NCI-H82 treated with DMSO at 0.1 percent for 48 hours (cell line): ENCODE measurements at regions not wholly inside any gene's neighbourhood (a gene's known extent, or its start where the extent isn't known, plus 50 kb on each side); places are given as distances from the start of the nearest gene placed in this dataset.

Experiments
- DNase-seq: peaks from one replicate; lab custom pipeline; 2025; ENCODE audit not compliant: unreplicated experiment; lab: John Stamatoyannopoulos, UW

DNA sequence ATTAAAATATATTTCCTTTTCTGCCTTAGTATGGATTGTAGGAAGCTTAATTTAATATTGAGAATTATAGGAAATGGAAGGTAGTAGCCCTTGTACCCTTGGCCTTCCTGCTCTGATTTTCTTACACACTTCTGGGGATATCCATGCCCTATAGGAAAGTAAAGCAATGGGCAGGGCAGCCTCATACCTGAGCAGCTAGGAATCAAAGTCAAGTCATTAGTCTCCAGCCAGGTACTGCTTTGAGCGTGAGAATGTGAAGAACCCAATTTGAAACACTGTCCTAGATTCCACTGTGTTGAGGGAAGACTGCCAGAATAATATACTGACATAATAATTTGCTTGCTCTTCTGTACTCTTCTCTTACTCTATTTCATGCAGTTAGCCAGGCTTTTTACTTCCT, 51.0 kb upstream of the L3MBTL3 start:
- DNase-seq: no peak

DNA sequence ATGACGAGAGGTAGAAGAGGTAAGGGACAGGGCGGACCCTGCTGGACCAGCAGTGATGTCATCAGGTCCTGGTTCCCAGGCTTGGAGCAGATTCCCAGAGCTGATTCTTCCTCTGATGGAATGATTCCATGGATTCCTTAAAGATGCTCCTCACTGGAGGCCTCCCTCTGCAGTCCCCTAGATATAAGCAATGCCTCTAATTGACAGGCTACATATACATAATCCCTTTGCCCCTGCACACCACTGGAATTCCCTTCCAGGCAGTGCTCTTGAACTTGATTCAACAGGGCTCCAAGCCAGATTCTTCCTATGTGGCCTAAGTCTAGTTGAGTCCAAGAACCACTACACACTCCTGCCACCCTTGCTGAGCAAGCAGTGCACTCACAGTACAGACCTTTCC, 52.3 kb upstream of the L3MBTL3 start:
- no peak for DNase-seq

DNA sequence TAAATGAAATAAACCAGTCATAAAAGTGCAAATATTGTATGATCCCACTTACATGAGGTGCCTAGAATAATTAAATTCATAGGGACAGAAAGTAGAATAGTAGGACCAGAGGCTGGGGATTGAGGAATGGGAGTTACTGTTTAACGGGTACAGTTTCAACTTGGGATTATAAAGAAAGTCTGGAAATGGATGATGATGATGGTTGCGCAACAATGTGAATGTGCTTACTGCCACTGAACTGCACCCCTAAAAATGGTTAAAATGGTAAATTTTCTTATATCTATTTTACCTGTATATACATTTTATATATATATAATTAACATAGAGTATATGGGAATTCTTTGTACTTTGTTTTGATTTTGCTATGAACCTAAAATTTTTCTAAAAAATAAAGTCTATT, 53.3 kb upstream of the L3MBTL3 start:
- no peak for DNase-seq

DNA sequence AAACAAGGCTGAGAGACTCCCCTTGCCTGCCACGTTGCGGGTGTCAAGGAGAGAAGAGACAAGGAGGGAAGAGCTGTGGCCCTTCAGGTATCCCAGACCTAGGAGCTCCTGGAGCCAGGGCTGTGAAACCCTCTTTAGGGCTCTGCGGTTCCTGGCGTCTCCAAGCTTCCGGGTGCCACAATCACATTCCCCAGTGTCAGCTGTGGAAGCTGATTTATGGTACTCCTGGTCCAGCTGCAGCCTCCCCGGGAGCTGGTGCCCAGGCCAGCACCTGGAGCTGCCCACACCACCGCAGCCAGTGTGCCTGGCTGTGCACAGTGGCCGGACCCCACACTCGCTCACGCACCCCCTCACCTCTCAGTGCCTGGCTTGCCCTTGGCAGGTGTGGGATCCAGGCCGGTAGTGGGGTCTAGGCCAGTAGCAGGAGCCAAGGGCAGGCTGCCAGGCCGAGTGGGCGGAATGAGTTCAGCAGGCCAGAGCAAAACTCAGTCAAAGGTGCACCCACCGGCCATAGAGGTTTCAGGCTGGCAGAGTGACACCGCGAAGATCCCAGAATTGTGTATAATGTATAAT, 58.9 kb upstream of the L3MBTL3 start:
- DNase-seq: no peak

DNA sequence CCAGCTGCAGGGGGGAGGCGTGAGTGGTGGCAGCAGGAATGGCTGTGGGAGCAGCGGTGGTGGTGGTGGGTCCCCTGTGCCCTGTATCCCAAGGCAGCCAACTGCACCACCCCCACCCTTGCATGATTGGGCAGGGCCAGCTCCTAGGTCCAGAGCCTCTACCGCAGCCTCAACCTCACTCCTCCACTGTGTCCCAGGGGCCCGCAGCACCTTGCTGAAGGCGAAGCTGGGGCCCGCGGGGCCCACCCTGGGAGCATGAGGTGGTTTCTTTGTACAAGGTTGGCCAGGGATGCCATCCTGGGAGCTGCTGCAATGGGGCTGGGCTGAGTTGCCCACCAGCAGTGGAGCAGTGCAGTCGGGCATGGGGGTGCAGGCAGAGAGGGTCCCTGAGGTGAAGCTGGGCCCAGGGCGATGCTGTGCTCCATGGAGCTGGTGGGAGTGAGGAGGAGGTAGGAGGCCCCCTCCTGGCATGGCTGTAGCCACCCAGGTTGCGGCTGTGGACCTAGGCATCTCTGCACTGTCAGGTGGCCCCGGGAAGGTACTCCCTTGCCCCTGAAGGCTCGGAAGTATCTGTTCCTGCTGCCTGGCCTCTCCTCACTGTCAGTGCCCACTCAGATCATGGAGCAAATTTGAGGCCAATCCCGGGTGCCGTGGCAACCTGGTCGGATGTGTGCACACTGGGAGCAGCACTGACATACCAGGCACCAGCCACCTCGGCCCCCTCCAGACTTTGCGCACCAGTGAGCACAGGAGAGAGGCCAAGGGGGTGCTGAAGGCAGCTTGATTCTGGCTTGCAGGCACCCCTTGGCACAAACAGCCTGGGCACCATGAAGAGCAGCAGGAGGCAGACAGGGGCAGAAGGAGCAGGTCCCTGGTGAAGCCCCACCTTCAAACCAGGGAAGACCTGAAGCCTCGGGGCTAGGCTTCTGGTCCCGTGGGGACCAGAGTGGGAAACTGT, 60.2 kb upstream of the L3MBTL3 start:
- DNase-seq: no peak

DNA sequence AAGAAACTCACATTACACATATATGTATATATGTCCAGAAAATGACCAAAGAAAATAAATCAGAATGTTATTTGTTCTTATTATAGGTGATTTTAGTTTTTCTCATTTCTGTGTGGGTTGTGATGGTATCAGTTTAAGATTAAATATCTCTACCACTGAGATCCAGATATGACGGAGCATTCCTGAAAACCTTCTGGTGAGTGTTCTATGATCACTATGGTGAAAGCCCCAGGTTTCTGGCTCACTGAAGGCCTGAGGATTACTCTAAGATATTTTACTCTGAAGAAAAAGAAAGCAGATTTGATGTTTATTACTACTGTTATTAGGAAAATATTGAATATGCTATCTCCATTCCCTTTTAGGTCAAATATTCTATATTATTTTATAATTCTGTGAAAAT, 62.8 kb upstream of the L3MBTL3 start:
- DNase-seq: no peak

- no peak for DNase-seq
These were observed 63.5 kb upstream of the L3MBTL3 start for GRCh38 chr6:129954749-129955431.

DNA sequence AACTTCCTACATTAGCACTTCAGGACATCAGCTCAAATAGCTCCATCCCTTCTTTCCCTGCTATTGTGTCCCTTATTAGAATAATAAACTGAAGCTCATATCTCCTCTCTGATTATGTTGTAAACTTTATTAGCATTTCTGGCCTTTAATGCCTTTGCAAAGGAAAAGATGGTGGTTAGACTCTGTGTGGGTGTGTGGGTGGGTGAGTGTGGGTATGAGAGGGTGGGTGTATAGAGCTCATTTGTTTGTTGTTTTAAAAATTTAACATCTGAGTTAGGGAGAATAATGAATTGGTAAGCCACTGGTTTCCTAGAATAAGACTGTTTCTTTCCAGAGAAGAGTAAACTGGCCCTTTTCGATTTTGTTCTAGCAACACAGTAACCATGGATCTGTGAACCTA, 70.6 kb upstream of the L3MBTL3 start:
- no peak for DNase-seq

DNA sequence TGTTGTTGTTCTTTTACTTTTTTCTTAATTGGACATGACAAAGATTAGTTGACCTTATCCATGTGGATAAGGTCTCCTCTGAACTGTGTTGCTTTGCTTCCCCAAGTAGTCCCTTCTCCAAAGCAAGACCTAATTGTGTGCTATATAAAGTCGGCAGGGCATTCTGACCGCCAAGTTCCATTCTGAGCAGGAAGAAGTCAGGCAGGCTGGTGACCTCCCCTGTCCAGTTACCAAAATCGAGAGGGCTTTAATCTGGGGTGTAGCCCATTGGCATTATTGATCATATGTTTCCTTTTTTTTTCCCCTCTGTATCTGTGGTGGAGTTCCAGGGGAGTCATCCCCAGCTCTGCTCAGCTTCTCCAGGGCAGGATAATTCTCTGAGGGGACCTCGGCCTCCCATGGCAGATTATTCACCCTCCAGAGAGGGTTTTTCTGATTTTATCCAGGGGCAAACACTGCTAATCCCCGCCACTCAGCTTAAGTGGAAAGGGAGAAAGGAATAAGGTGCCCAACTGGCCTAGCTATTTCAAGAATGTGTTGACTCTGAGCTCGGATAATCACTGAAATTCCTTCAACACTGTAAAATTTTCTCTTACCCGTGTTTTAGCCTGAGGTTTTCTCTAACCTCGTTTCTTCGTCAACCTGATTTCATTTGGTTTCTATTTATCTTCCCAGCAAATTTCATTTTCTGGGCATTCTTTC, 71.8 kb upstream of the L3MBTL3 start:
- no peak for DNase-seq

DNA sequence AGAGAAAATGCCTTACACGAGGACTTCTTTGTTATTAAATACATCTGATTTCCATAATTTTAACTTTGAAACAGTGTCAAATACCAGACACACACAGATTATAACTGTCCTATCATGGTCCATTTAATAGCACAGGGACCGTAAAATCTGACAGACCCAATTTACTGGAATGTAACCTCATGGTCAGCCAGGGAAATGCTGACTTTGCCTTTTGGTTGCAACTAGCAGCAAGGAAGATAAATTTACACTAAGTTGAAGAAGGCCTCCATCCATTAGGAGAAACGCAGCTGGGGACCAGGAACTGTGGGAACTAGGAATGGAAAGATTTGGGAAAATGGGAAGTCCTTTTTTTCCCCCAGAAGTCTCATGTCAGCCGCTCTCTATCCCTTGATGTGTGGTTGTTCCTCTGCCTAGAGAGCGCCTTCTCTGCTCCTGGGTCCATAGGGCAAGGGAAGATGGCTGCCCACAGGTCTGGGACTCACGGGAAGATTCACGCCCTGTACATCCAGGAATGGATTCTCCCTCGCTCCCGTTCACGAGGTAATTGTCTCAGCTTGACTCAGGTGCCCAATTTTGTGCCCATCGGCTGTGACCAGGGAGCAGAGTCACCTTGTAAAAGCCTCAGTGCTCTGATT, 74.6 kb upstream of the L3MBTL3 start:
- DNase-seq: no peak

DNA sequence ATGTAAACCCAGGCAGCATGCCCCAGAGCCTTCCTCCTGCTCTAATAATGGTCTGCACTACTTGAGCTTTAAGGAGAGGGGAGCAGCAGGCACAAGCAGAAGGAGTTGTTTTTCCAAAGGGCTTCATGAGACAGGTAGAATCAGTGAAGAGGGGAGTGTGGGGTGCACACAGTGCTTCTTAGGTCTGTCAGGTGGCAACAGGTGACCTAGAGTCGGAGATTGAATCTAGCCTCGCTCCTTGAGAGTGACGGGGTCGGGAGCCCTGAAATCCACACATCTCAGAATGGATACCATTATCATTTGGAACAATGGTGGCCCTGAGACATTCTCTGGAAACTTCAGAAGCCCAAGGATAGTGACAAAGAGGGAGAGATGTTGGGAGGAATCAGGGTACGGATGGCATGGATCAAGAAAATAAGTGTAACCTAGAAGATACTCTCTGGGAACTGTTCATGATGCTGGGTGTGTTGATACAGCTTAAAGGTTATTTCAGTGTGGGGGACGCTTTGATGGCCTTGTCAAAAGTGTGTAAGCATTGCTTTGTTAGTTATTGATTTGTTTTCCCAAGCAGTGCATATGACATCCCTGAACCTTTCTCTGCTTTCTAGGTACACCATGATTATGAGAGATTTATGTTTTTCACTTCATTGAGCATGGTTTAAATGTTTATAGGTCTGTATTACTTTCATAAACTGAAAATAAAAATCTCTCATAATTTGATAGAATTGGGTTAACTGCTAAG, 77.8 kb upstream of the L3MBTL3 start:
- no peak for DNase-seq

DNA sequence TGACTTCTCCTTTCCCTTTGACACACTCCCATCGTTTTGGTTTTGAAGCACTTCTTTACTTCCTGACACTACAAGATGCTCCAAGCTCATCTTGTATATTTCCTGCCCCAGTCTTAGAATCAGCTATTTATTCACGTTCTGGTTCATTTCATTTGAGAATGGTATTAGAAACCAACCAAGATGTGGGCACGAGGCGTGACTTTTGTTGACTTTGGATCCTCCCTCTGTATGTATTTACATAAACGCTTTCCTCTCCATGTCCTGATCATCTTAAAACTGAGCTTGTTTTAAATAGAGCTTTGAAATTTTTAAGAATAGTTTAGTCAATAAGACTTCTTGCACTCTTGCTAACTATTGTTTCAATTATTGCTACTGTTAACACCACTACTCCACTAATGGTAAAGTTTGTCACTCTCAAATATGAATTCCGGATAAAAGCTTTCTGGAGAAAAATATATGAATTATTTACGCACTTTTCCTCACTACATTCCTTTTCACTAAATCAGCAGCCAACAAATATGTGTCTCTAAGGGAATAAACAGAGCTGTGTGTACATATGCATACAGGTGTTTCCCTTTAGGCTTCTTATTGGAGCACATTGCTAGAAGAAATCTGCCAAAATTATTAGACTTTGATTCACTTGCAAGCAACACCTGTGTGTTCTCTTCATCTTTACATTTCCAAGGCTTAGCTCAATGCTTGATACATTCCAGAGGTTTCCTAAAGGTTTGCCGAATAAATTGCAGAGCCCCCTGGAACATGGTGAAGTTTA, 77.3 kb upstream of the TMEM244 start:
- DNase-seq: no peak

DNA sequence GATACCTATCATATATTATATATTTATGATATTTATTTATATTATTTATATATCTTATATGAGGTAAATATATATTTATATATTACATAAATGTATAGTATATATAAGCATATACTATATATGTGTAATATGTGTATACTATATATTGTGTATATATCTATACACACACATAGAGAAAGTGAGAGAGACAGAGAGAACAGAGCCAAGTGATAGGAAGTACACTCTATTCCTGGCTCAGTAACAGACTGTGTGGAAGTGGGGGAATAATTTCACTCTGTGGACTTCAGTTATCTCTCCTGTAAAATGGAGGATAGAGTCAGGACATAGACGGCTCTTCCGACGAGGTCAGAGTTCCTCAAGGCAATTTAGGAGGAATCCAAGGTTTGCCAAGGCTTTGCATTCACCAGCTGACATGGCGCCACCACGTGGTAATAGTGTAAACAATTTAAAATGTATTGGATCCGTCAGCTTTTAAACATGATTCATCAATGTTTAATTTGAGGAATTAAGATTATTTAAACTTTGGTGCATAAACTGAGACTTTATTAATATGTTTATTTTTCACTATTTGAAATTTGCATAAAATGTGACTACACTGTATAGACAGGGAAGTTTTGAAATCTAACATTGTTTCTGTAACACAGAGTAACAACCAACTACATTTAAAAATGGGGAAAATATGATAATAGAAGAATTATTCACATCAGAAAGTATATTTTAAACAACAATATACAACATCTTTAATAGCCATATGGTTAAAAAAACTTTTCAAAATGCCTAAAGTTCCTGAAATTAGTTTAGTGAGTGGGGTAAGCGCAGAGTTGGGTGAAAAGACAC, 75.4 kb upstream of the TMEM244 start:
- peak; percentile 67 for DNase-seq

GRCh38 chr6:129932321-129932720, 71.2 kb upstream of the TMEM244 start:
- no peak for DNase-seq

DNA sequence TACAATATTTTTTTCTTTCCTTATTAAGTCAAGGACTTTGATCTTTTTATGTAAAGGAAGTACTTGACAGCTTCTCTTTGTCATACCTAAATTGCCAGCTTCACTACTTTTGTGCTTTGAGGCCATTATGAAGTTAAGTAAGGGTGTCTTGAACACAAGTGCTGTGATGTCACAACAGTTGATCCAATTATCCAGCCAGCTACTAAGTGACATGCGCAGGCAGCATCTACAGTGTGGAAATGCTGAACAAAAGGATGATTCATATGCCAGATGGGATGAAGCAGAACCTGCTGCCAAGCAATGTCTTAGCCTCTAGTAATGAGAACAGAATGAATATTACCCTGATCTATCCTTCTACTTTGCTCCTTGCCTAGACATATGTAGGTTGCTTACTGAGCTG, 68.3 kb upstream of the TMEM244 start:
- peak; percentile 44 for DNase-seq

- DNase-seq: no peak
These were observed 62.6 kb upstream of the TMEM244 start for GRCh38 chr6:129923530-129924250.

DNA sequence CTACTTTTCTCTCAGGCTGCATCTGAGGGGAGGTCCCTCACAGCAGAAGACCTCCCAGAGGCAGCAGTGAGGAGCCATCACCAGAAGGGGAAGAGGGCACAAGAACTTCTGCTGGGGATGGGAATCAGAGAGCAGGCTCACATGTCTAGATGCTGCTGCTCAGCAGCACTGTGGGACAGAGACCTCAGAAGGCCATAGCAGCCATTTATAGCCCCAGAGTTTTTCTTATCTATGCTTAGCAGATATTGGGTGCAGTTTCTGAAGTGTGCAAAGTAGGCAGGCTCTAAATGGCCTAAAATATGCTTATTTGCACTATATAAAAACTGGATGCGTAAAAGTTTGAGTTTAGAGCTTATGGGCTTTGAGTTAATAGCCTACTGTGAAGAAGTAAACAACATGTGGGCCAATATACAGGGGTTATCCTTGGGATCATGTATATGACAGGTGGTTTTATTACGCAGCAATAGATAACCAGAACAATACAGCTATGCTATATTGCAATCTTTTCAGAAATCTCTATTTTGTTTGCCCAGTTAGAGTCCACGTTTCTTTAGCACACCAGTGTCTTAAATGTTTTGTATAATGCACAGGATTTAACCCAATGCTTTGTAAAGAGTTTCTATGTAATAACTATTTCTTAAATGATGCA, 60.2 kb upstream of the TMEM244 start:
- DNase-seq: no peak
